ENCODE measurements at regions not wholly inside any gene's neighbourhood (a gene's known extent, or its start where the extent isn't known, plus 50 kb on each side); places are given as distances from the start of the nearest gene placed in this dataset.

DNA sequence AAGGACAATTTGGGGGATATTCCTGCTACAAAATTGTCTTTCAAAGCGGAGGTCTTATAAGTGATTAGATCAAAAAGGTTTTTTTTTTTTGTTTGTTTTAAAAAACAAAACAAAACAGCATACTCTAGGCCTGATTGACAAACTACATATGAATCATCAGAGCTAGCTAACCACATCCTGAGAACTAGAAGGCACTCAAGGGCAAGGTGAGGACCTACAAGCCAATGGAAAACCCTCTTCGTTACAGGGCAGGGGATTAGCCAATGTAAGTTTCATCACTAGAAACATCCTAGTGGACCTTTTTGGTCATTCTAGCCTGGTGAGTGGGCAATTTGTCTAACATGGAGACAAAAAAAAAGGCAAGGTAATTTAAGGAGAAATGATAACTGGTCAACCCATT is 428.6 kb downstream of the RFC3 start:
- TF ChIP-seq EZH2 (IDR thresholded peaks at IDR 0.05; ENCODE audit: borderline replicate concordance, low read depth, low read length, severe bottlenecking) (no peak), JUN (IDR thresholded peaks at IDR 0.05; ENCODE audit: borderline replicate concordance, insufficient read depth, insufficient read length, low read depth) (no peak), FOS (IDR thresholded peaks at IDR 0.05; ENCODE audit: borderline replicate concordance, insufficient read depth, low read length) (no peak), GATA2 (IDR thresholded peaks at IDR 0.05; ENCODE audit: insufficient read depth, insufficient read length, low read depth, low read length) (no peak), POLR2A (IDR thresholded peaks at IDR 0.05; ENCODE audit: low read depth, low read length) (no peak), POLR2AphosphoS5 (IDR thresholded peaks at IDR 0.05; ENCODE audit: insufficient read depth, low read depth, low read length) (no peak), MYC (IDR thresholded peaks at IDR 0.05; ENCODE audit: low read depth, low read length) (no peak)
- TF ChIP-seq, protein P1, sequence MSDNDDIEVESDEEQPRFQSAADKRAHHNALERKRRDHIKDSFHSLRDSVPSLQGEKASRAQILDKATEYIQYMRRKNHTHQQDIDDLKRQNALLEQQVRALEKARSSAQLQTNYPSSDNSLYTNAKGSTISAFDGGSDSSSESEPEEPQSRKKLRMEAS (IDR thresholded peaks at IDR 0.05; ENCODE audit: insufficient read depth, insufficient read length): no peak
- TF ChIP-seq, protein P2, sequence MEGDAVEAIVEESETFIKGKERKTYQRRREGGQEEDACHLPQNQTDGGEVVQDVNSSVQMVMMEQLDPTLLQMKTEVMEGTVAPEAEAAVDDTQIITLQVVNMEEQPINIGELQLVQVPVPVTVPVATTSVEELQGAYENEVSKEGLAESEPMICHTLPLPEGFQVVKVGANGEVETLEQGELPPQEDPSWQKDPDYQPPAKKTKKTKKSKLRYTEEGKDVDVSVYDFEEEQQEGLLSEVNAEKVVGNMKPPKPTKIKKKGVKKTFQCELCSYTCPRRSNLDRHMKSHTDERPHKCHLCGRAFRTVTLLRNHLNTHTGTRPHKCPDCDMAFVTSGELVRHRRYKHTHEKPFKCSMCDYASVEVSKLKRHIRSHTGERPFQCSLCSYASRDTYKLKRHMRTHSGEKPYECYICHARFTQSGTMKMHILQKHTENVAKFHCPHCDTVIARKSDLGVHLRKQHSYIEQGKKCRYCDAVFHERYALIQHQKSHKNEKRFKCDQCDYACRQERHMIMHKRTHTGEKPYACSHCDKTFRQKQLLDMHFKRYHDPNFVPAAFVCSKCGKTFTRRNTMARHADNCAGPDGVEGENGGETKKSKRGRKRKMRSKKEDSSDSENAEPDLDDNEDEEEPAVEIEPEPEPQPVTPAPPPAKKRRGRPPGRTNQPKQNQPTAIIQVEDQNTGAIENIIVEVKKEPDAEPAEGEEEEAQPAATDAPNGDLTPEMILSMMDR (IDR thresholded peaks at IDR 0.05; ENCODE audit: extremely low read depth in 1 of 2, insufficient read depth in 1 of 2, low read depth in 1 of 2, low read length in 2 of 2): no peak
- Histone ChIP-seq H3K27me3 (ENCODE audit: control insufficient read depth in 2 of 2, insufficient read depth in 2 of 2, low read length in 2 of 2) (no peaks in the 10 kb centered on the region), H3K27ac (ENCODE audit: insufficient read depth, low read depth, low read length) (no peak overlapping the region), H3K4me1 (ENCODE audit: control insufficient read depth, extremely low read depth, insufficient read depth, low read length) (peaks cover 6% of the 10 kb centered on the region), H3K79me2 (ENCODE audit: control insufficient read depth, insufficient read depth, low read length) (no peaks in the 10 kb centered on the region), H3K4me3 (replicated peaks in 1 of 3; ENCODE audit: insufficient read depth in 1 of 3, low read depth in 1 of 3, low read length in 3 of 3) (no peak overlapping the region), H3K4me2 (ENCODE audit: insufficient read depth, low read length) (no peak overlapping the region), H3K9me1 (replicated peaks; ENCODE audit: control insufficient read depth, extremely low read depth, insufficient read depth, low read length) (no peaks in the 10 kb centered on the region), H2AFZ (ENCODE audit: low read depth, low read length) (no peak overlapping the region), H3K9me3 (replicated peaks; ENCODE audit: control insufficient read depth, insufficient read depth, low read length) (no peaks in the 10 kb centered on the region), H4K20me1 (replicated peaks; ENCODE audit: control insufficient read depth, extremely low read depth, insufficient read depth, low read length) (no peaks in the 10 kb centered on the region), H3K9ac (replicated peaks; ENCODE audit: extremely low read depth, insufficient read depth, low read length) (no peak overlapping the region), H3K36me3 (ENCODE audit: control insufficient read depth in 2 of 2, extremely low read depth in 1 of 2, insufficient read depth in 2 of 2, low read length in 2 of 2) (no peaks in the 10 kb centered on the region)
- DNase-seq (ENCODE audit: low read depth, low spot score): peak; percentile 4
- POLR2A ChIA-PET: no interaction called here
- intact Hi-C loops (cut with micrococcal nuclease): no loop called here
- dilution Hi-C loops (cut with MboI; ENCODE audit: extremely low pct_ligation_motif_present, low sequenced_read_pairs): no loop called here
- CTCF ChIA-PET: no interaction called here
- FAIRE-seq: peak; percentile 40
- no TSS peak for BruUV-seq (replicated peaks)
